ENCODE measurements at regions not wholly inside any gene's neighbourhood (a gene's known extent, or its start where the extent isn't known, plus 50 kb on each side); places are given as distances from the start of the nearest gene placed in this dataset.

- no peak overlapping the region for H2AFZ ChIP-seq (ENCODE audit: low read depth, low read length)
- no peaks in the 10 kb centered on the region for H3K27me3 ChIP-seq (ENCODE audit: low read depth, low read length)
- H3K9ac ChIP-seq (ENCODE audit: low read length), result no peak overlapping the region
- TF ChIP-seq EZH2phosphoT487 (IDR thresholded peaks at IDR 0.05; ENCODE audit: low read depth) (no peak), CTCF (IDR thresholded peaks at IDR 0.05; ENCODE audit: low read depth, low read length) (no peak)
- no peak overlapping the region for H3K27ac ChIP-seq (ENCODE audit: low read length)
- H3K4me3 ChIP-seq (ENCODE audit: low read length), result no peak overlapping the region
- no peaks in the 10 kb centered on the region for H3K9me3 ChIP-seq (ENCODE audit: insufficient read depth, low read length)
- no peaks in the 10 kb centered on the region for H3K4me1 ChIP-seq (ENCODE audit: low read length)
- no peaks in the 10 kb centered on the region for H4K20me1 ChIP-seq (ENCODE audit: insufficient read depth, low read length)
- no peak overlapping the region for H3K4me2 ChIP-seq (ENCODE audit: low read length)
- H3K79me2 ChIP-seq (ENCODE audit: low read length), result no peaks in the 10 kb centered on the region
- no peaks in the 10 kb centered on the region for H3K36me3 ChIP-seq (replicated peaks; ENCODE audit: low read depth, low read length)
These were observed 423.0 kb upstream of the TPM1 start for GRCh38 chr15:62619526-62619925.

DNA sequence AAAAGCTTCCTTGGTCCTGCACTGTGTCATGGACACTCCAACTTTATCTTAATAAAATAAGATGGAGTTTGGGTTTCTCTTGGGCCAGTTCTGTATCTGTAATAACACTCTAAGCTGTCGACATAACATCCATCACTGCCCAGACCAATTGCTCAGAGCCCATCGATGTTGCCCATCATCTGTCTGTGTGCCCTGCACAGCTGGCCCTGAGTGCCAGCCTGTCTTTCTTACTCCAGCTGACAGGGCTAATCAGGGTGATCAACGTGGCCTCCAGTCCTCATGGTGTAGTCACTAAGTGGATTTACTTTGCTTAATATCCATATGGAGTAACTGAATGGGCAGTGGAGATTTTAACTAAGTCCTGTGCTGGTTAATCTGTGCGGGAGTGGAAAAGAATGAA is 419.8 kb upstream of the TPM1 start:
- no peak overlapping the region for H2AFZ ChIP-seq (ENCODE audit: low read depth, low read length)
- H3K27me3 ChIP-seq (ENCODE audit: low read depth, low read length), result no peaks in the 10 kb centered on the region
- H3K9ac ChIP-seq (ENCODE audit: low read length), result no peak overlapping the region
- H3K27ac ChIP-seq (ENCODE audit: low read length), result no peak overlapping the region
- no peak overlapping the region for H3K4me3 ChIP-seq (ENCODE audit: low read length)
- TF ChIP-seq EZH2phosphoT487 (IDR thresholded peaks at IDR 0.05; ENCODE audit: low read depth), result no peak
- no peak for TF ChIP-seq CTCF (IDR thresholded peaks at IDR 0.05; ENCODE audit: low read depth, low read length)
- H3K4me2 ChIP-seq (ENCODE audit: low read length), result no peak overlapping the region
- no peaks in the 10 kb centered on the region for H3K36me3 ChIP-seq (replicated peaks; ENCODE audit: low read depth, low read length)
- no peaks in the 10 kb centered on the region for H4K20me1 ChIP-seq (ENCODE audit: insufficient read depth, low read length)
- H3K4me1 ChIP-seq (ENCODE audit: low read length), result no peaks in the 10 kb centered on the region
- no peaks in the 10 kb centered on the region for H3K9me3 ChIP-seq (ENCODE audit: insufficient read depth, low read length)
- no peaks in the 10 kb centered on the region for H3K79me2 ChIP-seq (ENCODE audit: low read length)

- Histone ChIP-seq H2AFZ (ENCODE audit: low read depth, low read length) (no peak overlapping the region), H3K4me1 (ENCODE audit: low read length) (no peaks in the 10 kb centered on the region), H3K4me2 (ENCODE audit: low read length) (no peak overlapping the region), H3K79me2 (ENCODE audit: low read length) (no peaks in the 10 kb centered on the region), H3K36me3 (replicated peaks; ENCODE audit: low read depth, low read length) (no peaks in the 10 kb centered on the region), H3K9me3 (ENCODE audit: insufficient read depth, low read length) (no peaks in the 10 kb centered on the region), H3K9ac (ENCODE audit: low read length) (no peak overlapping the region), H3K27ac (ENCODE audit: low read length) (no peak overlapping the region), H4K20me1 (ENCODE audit: insufficient read depth, low read length) (no peaks in the 10 kb centered on the region), H3K4me3 (ENCODE audit: low read length) (no peak overlapping the region), H3K27me3 (ENCODE audit: low read depth, low read length) (no peaks in the 10 kb centered on the region)
- TF ChIP-seq EZH2phosphoT487 (IDR thresholded peaks at IDR 0.05; ENCODE audit: low read depth), result no peak
- TF ChIP-seq CTCF (IDR thresholded peaks at IDR 0.05; ENCODE audit: low read depth, low read length), result no peak
These were observed 417.8 kb upstream of the TPM1 start for GRCh38 chr15:62624547-62625378.

DNA sequence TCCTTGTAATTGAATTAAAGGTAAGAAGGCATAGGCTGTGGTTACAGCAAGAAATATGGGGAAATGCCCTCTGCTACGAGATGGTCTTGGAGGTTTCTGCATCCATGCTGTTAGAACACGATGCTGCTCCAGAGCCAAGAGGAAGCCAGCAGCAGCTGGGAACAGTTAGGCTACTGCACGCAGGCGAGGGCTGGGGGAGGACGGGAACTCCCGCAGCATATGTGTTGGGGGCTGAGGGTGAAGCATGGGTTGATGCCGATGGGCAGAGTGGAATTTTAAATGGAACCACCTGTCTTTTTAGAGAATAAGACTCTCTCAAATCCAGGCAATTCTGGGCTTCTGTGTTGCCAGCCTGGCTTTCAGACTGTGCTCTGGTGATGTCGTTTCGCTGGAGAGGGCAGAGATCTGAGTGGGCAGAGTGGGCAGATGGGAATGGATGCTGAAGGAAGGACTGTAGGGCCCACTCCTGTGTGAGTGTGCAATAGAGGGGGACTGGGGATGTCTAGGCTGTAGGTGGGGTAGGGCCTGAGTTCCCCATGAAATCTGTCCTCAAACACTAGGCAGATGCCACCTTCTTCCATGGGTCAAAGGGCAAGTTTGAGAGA is 417.0 kb upstream of the TPM1 start:
- Histone ChIP-seq H3K4me1 (ENCODE audit: low read length) (no peaks in the 10 kb centered on the region), H2AFZ (ENCODE audit: low read depth, low read length) (no peak overlapping the region), H3K9me3 (ENCODE audit: insufficient read depth, low read length) (no peaks in the 10 kb centered on the region), H4K20me1 (ENCODE audit: insufficient read depth, low read length) (no peaks in the 10 kb centered on the region), H3K79me2 (ENCODE audit: low read length) (no peaks in the 10 kb centered on the region), H3K27me3 (ENCODE audit: low read depth, low read length) (no peaks in the 10 kb centered on the region), H3K4me2 (ENCODE audit: low read length) (no peak overlapping the region), H3K4me3 (ENCODE audit: low read length) (no peak overlapping the region), H3K27ac (ENCODE audit: low read length) (no peak overlapping the region), H3K36me3 (replicated peaks; ENCODE audit: low read depth, low read length) (no peaks in the 10 kb centered on the region), H3K9ac (ENCODE audit: low read length) (no peak overlapping the region)
- TF ChIP-seq CTCF (IDR thresholded peaks at IDR 0.05; ENCODE audit: low read depth, low read length), result no peak
- no peak for TF ChIP-seq EZH2phosphoT487 (IDR thresholded peaks at IDR 0.05; ENCODE audit: low read depth)

Measured in OCI-LY3 (cell line).